ENCODE measurements at regions not wholly inside any gene's neighbourhood (a gene's known extent, or its start where the extent isn't known, plus 50 kb on each side); places are given as distances from the start of the nearest gene placed in this dataset.

- DNase-seq (ENCODE audit: unreplicated experiment), result no peak
- ChIA-PET POLR2A (no interaction called here), CTCF (interaction anchor here (0.9 kb wide), 1 partner anchor 14 kb away, joined by 4 read pairs; no protein-coding TSS in a partner anchor)
- no peaks in the 10 kb centered on the region for H3K36me3 Mint-ChIP-seq (ENCODE audit: insufficient read depth, unreplicated experiment)
- TF ChIP-seq CTCF (IDR thresholded peaks at IDR 0.05; ENCODE audit: unreplicated experiment), result no peak
- no peaks in the 10 kb centered on the region for H3K27me3 Mint-ChIP-seq (ENCODE audit: insufficient read depth, unreplicated experiment)
- H3K4me3 Mint-ChIP-seq (ENCODE audit: unreplicated experiment), result no peak overlapping the region
- H3K4me1 Mint-ChIP-seq (ENCODE audit: insufficient read depth, unreplicated experiment), result no peaks in the 10 kb centered on the region
- H3K27ac Mint-ChIP-seq (ENCODE audit: low read depth, unreplicated experiment), result no peak overlapping the region
- BruUV-seq (replicated peaks), result no TSS peak
- H3K9me3 Mint-ChIP-seq (ENCODE audit: unreplicated experiment), result no peaks in the 10 kb centered on the region
- intact Hi-C loops (cut with micrococcal nuclease), result no loop called here
Observed at GRCh38 chr2:220040346-220040745, 412.9 kb downstream of the SLC4A3 start.

GRCh38 chr2:220041447-220041846 is 414.0 kb downstream of the SLC4A3 start:
- ChIA-PET CTCF (no interaction called here), POLR2A (no interaction called here)
- Mint-ChIP-seq H3K27ac (ENCODE audit: low read depth, unreplicated experiment) (no peak overlapping the region), H3K4me3 (ENCODE audit: unreplicated experiment) (no peak overlapping the region), H3K36me3 (ENCODE audit: insufficient read depth, unreplicated experiment) (no peaks in the 10 kb centered on the region), H3K4me1 (ENCODE audit: insufficient read depth, unreplicated experiment) (no peaks in the 10 kb centered on the region), H3K9me3 (ENCODE audit: unreplicated experiment) (no peaks in the 10 kb centered on the region), H3K27me3 (ENCODE audit: insufficient read depth, unreplicated experiment) (no peaks in the 10 kb centered on the region)
- DNase-seq (ENCODE audit: unreplicated experiment), result no peak
- no peak for TF ChIP-seq CTCF (IDR thresholded peaks at IDR 0.05; ENCODE audit: unreplicated experiment)
- intact Hi-C loops (cut with micrococcal nuclease), result no loop called here
- BruUV-seq (replicated peaks), result no TSS peak

- H3K4me1 Mint-ChIP-seq (ENCODE audit: insufficient read depth, unreplicated experiment), result no peaks in the 10 kb centered on the region
Observed at GRCh38 chr2:220043155-220043989, 415.9 kb downstream of the SLC4A3 start.

GRCh38 chr2:220043990-220044335 is 416.5 kb downstream of the SLC4A3 start:
- POLR2A ChIA-PET, result interaction anchor here (0.6 kb wide), 1 partner anchor 1759 kb away, joined by 3 read pairs; no protein-coding TSS in a partner anchor
- Mint-ChIP-seq H3K4me3 (ENCODE audit: unreplicated experiment) (no peak overlapping the region), H3K36me3 (ENCODE audit: insufficient read depth, unreplicated experiment) (no peaks in the 10 kb centered on the region), H3K27me3 (ENCODE audit: insufficient read depth, unreplicated experiment) (no peaks in the 10 kb centered on the region), H3K9me3 (ENCODE audit: unreplicated experiment) (no peaks in the 10 kb centered on the region), H3K4me1 (ENCODE audit: insufficient read depth, unreplicated experiment) (no peaks in the 10 kb centered on the region), H3K27ac (ENCODE audit: low read depth, unreplicated experiment) (peak overlapping the region; percentile 49)
- no peak for DNase-seq (ENCODE audit: unreplicated experiment)
- intact Hi-C loops (cut with micrococcal nuclease), result no loop called here
- BruUV-seq (replicated peaks), result no TSS peak
- TF ChIP-seq CTCF (IDR thresholded peaks at IDR 0.05; ENCODE audit: unreplicated experiment), result no peak
- CTCF ChIA-PET, result no interaction called here

More at GRCh38 chr2:220043155-220043989, 415.9 kb downstream of the SLC4A3 start:
- ChIA-PET POLR2A (interaction anchor here (0.6 kb wide), 1 partner anchor 1760 kb away, joined by 3 read pairs; no protein-coding TSS in a partner anchor), CTCF (no interaction called here)
- H3K36me3 Mint-ChIP-seq (ENCODE audit: insufficient read depth, unreplicated experiment), result no peaks in the 10 kb centered on the region
- H3K27me3 Mint-ChIP-seq (ENCODE audit: insufficient read depth, unreplicated experiment), result no peaks in the 10 kb centered on the region
- DNase-seq (ENCODE audit: unreplicated experiment), result peak; percentile 6
- intact Hi-C loops (cut with micrococcal nuclease), result no loop called here
- H3K4me3 Mint-ChIP-seq (ENCODE audit: unreplicated experiment), result no peak overlapping the region
- BruUV-seq (replicated peaks), result no TSS peak
- peak overlapping the region; percentile 49 for H3K27ac Mint-ChIP-seq (ENCODE audit: low read depth, unreplicated experiment)
- TF ChIP-seq CTCF (IDR thresholded peaks at IDR 0.05; ENCODE audit: unreplicated experiment), result no peak
- no peaks in the 10 kb centered on the region for H3K9me3 Mint-ChIP-seq (ENCODE audit: unreplicated experiment)
